ENCODE measurements at regions not wholly inside any gene's neighbourhood (a gene's known extent, or its start where the extent isn't known, plus 50 kb on each side); places are given as distances from the start of the nearest gene placed in this dataset.

GRCh38 chr14:34104489-34105397, 153.9 kb upstream of the EGLN3 start:
- H3K9me2 ChIP-seq (ENCODE audit: insufficient read depth): no peaks in the 10 kb centered on the region
- ChIA-PET RAD21 (ENCODE audit: low non-redundant PET in 1 of 2, low total read pairs in 2 of 2, uncharacterized antibody in 2 of 2, unreplicated experiment in 2 of 2) (no interaction called here), POLR2A (no interaction called here), CTCF (no interaction called here)
- H3K9ac ChIP-seq (ENCODE audit: low read length): no peak overlapping the region
- H3K4me2 ChIP-seq (ENCODE audit: low read length): no peak overlapping the region
- H3K4me3 ChIP-seq (replicated peaks in 1 of 2; ENCODE audit: low read depth in 1 of 2, low read length in 2 of 2): no peak overlapping the region
- H3K79me2 ChIP-seq (ENCODE audit: insufficient read depth, low read length): no peaks in the 10 kb centered on the region
- DNase-seq (ENCODE audit: low read depth, low spot score) (no peak), ATAC-seq (no peak)
- peaks cover 6% of the 10 kb centered on the region; the same call in 1 of the 2 replicates for H3K27me3 ChIP-seq (ENCODE audit: insufficient read depth, low read length)
- no peak for TF ChIP-seq ZNF274 (IDR thresholded peaks at IDR 0.05; ENCODE audit: low read depth, low read length)
- no peak for TF ChIP-seq POLR2AphosphoS5 (IDR thresholded peaks at IDR 0.05; ENCODE audit: low read depth, low read length)
- TF ChIP-seq JUND (IDR thresholded peaks at IDR 0.05): no peak
- TF ChIP-seq MAX (IDR thresholded peaks at IDR 0.05): no peak
- no peak for TF ChIP-seq SIN3A (IDR thresholded peaks at IDR 0.05; ENCODE audit: low read depth)
- no peak for TF ChIP-seq SRF (IDR thresholded peaks at IDR 0.05; ENCODE audit: low read depth)
- TF ChIP-seq ZBTB33 (IDR thresholded peaks at IDR 0.05; ENCODE audit: extremely low read depth, insufficient replicate concordance, low read length): no peak
- no peak for TF ChIP-seq TCF7L2 (IDR thresholded peaks at IDR 0.05; ENCODE audit: borderline replicate concordance, extremely low read depth, insufficient read depth, insufficient read length)
- no peak for TF ChIP-seq RAD21 (IDR thresholded peaks at IDR 0.05; ENCODE audit: low read depth)
- no peak for TF ChIP-seq EZH2 (IDR thresholded peaks at IDR 0.05)
- TF ChIP-seq CTCF (IDR thresholded peaks at IDR 0.05 in 2 of 3, conservative IDR thresholded peaks at IDR 0.05 in 1 of 3; ENCODE audit: borderline replicate concordance in 1 of 3, insufficient read depth in 1 of 3, low read depth in 2 of 3, low read length in 2 of 3): no peak
- TF ChIP-seq SP1 (IDR thresholded peaks at IDR 0.05; ENCODE audit: low read depth): no peak
- no peak for TF ChIP-seq ATF3 (IDR thresholded peaks at IDR 0.05)
- TF ChIP-seq FOSL1 (IDR thresholded peaks at IDR 0.05; ENCODE audit: low read depth): no peak
- no peaks in the 10 kb centered on the region for H4K20me1 ChIP-seq (ENCODE audit: insufficient read depth)
- BruUV-seq (replicated peaks): no TSS peak
- H3K9me3 ChIP-seq (ENCODE audit: control insufficient read depth in 1 of 2, insufficient read depth in 1 of 2, low read depth in 1 of 2, low read length in 2 of 2): no peaks in the 10 kb centered on the region
- intact Hi-C loops (cut with micrococcal nuclease): no loop called here
- no peak overlapping the region for H3K27ac ChIP-seq (ENCODE audit: low read depth, low read length)
- no peaks in the 10 kb centered on the region for H3K36me3 ChIP-seq (ENCODE audit: control insufficient read depth in 1 of 2, insufficient read depth in 2 of 2, low read length in 2 of 2)
- H3K4me1 ChIP-seq (ENCODE audit: control insufficient read depth in 1 of 2, insufficient read depth in 2 of 2, low read length in 2 of 2): no peaks in the 10 kb centered on the region
- H2AFZ ChIP-seq (ENCODE audit: low read depth, low read length, poor library complexity, severe bottlenecking): no peak overlapping the region

All from HCT116 (cell line).